ENCODE measurements at regions not wholly inside any gene's neighbourhood (a gene's known extent, or its start where the extent isn't known, plus 50 kb on each side); places are given as distances from the start of the nearest gene placed in this dataset.

DNA sequence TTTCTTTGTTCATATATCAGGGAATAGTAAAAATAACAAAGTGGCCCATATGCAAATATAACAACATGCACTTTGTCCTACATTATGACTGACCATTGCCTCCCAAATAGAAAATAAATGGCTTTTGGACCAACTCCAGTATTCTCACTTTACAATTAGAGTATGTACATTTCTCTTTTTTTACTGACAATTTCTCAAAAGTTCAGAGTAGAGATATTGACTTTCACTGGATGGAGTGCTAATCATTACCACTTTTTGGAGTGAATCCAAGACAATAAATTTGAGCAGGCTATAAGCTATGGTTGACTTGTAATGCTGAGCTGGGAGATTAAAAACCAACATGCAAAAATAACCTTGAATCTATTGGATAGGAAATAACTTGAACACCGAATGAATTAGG lies 987.4 kb downstream of the SUCLG1 start:
- H3K9ac ChIP-seq (ENCODE audit: low read length in 3 of 3): no peak overlapping the region
- no peak overlapping the region for H3K27ac ChIP-seq (ENCODE audit: low read depth in 2 of 2, low read length in 2 of 2)
- no peak overlapping the region for H3K4me3 ChIP-seq (ENCODE audit: low read length in 3 of 3)
- H3K9me3 ChIP-seq (ENCODE audit: control insufficient read depth in 2 of 3, insufficient read depth in 1 of 3, low read length in 3 of 3): no peaks in the 10 kb centered on the region
- no peaks in the 10 kb centered on the region for H3K27me3 ChIP-seq (ENCODE audit: control insufficient read depth, insufficient read depth, low read length)
- intact Hi-C loops (cut with DNase I): no loop called here
- DNase-seq (peak in 2 of 5 donors; percentile 62 to 65), FAIRE-seq (no peak)
- H3K36me3 ChIP-seq (ENCODE audit: control insufficient read depth in 2 of 3, insufficient read depth in 3 of 3, low read length in 3 of 3): no peaks in the 10 kb centered on the region
- TF ChIP-seq, protein P1, sequence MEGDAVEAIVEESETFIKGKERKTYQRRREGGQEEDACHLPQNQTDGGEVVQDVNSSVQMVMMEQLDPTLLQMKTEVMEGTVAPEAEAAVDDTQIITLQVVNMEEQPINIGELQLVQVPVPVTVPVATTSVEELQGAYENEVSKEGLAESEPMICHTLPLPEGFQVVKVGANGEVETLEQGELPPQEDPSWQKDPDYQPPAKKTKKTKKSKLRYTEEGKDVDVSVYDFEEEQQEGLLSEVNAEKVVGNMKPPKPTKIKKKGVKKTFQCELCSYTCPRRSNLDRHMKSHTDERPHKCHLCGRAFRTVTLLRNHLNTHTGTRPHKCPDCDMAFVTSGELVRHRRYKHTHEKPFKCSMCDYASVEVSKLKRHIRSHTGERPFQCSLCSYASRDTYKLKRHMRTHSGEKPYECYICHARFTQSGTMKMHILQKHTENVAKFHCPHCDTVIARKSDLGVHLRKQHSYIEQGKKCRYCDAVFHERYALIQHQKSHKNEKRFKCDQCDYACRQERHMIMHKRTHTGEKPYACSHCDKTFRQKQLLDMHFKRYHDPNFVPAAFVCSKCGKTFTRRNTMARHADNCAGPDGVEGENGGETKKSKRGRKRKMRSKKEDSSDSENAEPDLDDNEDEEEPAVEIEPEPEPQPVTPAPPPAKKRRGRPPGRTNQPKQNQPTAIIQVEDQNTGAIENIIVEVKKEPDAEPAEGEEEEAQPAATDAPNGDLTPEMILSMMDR (IDR thresholded peaks at IDR 0.05; ENCODE audit: borderline replicate concordance, extremely low read depth, insufficient read depth): no peak
- H3K4me1 ChIP-seq (ENCODE audit: control insufficient read depth in 2 of 3, insufficient read depth in 2 of 3, low read depth in 1 of 3, low read length in 3 of 3): no peaks in the 10 kb centered on the region

DNA sequence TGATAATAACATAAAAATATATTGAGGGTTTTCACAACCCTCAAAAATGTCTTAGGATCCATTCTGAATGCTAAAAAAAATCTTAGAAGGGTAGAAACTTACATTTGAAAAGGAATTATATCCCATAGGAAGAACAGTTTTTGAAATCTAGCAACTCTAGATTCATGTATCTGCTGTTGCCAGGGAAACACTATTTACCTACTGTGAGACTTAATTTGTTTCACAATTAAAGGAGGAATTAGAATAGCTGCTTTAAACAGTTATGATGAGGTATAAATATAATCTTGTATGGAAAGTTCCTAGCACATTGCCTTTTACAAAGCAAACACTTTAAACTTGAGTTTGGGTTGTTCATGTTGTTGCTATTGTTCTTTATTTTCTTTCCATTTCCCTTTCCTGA lies 988.2 kb downstream of the SUCLG1 start:
- Histone ChIP-seq H3K9ac (ENCODE audit: low read length in 3 of 3) (no peak overlapping the region), H3K36me3 (ENCODE audit: control insufficient read depth in 2 of 3, insufficient read depth in 3 of 3, low read length in 3 of 3) (no peaks in the 10 kb centered on the region), H3K4me1 (ENCODE audit: control insufficient read depth in 2 of 3, insufficient read depth in 2 of 3, low read depth in 1 of 3, low read length in 3 of 3) (no peaks in the 10 kb centered on the region), H3K27me3 (ENCODE audit: control insufficient read depth, insufficient read depth, low read length) (no peaks in the 10 kb centered on the region), H3K27ac (ENCODE audit: low read depth in 2 of 2, low read length in 2 of 2) (no peak overlapping the region), H3K9me3 (ENCODE audit: control insufficient read depth in 2 of 3, insufficient read depth in 1 of 3, low read length in 3 of 3) (no peaks in the 10 kb centered on the region), H3K4me3 (ENCODE audit: low read length in 3 of 3) (no peak overlapping the region)
- DNase-seq (no peak), FAIRE-seq (no peak)
- TF ChIP-seq, protein P1 (IDR thresholded peaks at IDR 0.05; ENCODE audit: borderline replicate concordance, extremely low read depth, insufficient read depth): no peak
- intact Hi-C loops (cut with DNase I): no loop called here

DNA sequence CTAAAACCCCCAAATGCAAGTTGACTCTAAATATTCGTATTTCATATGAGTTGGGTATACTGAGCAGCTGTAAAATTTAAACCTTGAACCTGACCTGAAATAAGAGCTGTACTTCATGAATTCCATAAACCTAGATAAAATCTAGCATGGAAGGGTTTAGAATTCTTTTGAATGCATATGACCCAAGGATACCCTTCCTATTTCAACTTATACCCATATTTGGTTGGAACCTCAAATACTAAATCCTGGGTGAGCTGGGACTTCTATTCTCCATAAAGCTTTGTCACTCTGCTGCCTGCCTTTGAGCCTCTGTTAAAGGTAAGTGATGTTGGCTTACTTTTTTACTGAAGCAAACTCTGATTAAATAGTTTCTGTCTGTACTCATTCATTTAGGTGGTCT lies 994.6 kb downstream of the SUCLG1 start:
- intact Hi-C loops (cut with DNase I): no loop called here
- no peak for FAIRE-seq
- no peaks in the 10 kb centered on the region for H3K9me3 ChIP-seq (ENCODE audit: control insufficient read depth in 2 of 3, insufficient read depth in 1 of 3, low read length in 3 of 3)

DNA sequence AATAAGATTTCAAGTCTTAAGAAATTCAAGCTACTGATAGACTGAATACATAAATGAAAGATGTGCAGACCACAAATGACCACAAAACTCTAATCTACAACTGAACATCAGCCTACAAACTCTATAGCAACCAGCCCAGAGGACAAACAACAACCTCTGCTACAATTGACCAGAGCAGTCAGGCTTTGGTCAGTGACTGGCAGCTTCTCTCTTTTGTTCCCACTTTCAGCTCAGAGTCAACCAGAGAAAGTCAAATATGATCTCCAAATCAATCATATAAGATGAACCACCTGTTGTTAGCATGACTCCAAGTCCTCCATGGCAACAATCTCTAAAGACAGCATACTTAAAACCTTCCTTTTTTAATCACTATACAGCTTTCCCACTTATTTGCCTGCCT lies 996.2 kb downstream of the SUCLG1 start:
- Histone ChIP-seq H3K9ac (ENCODE audit: low read length in 3 of 3) (no peak overlapping the region), H3K4me3 (ENCODE audit: low read length in 3 of 3) (no peak overlapping the region), H3K27me3 (ENCODE audit: control insufficient read depth, insufficient read depth, low read length) (no peaks in the 10 kb centered on the region), H3K36me3 (ENCODE audit: control insufficient read depth in 2 of 3, insufficient read depth in 3 of 3, low read length in 3 of 3) (no peaks in the 10 kb centered on the region), H3K4me1 (ENCODE audit: control insufficient read depth in 2 of 3, insufficient read depth in 2 of 3, low read depth in 1 of 3, low read length in 3 of 3) (no peaks in the 10 kb centered on the region), H3K9me3 (ENCODE audit: control insufficient read depth in 2 of 3, insufficient read depth in 1 of 3, low read length in 3 of 3) (no peaks in the 10 kb centered on the region), H3K27ac (ENCODE audit: low read depth in 2 of 2, low read length in 2 of 2) (no peak overlapping the region)
- FAIRE-seq (no peak), DNase-seq (no peak)
- TF ChIP-seq, protein P1 (IDR thresholded peaks at IDR 0.05; ENCODE audit: borderline replicate concordance, extremely low read depth, insufficient read depth): no peak
- intact Hi-C loops (cut with DNase I): no loop called here

More for the DNA sequence above, 994.6 kb downstream of the SUCLG1 start:
- Histone ChIP-seq H3K4me3 (ENCODE audit: low read length in 3 of 3) (no peak overlapping the region), H3K9ac (ENCODE audit: low read length in 3 of 3) (no peak overlapping the region), H3K27me3 (ENCODE audit: control insufficient read depth, insufficient read depth, low read length) (no peaks in the 10 kb centered on the region), H3K36me3 (ENCODE audit: control insufficient read depth in 2 of 3, insufficient read depth in 3 of 3, low read length in 3 of 3) (no peaks in the 10 kb centered on the region), H3K27ac (ENCODE audit: low read depth in 2 of 2, low read length in 2 of 2) (no peak overlapping the region), H3K4me1 (ENCODE audit: control insufficient read depth in 2 of 3, insufficient read depth in 2 of 3, low read depth in 1 of 3, low read length in 3 of 3) (no peaks in the 10 kb centered on the region)
- no peak for DNase-seq
- TF ChIP-seq, protein P1 (IDR thresholded peaks at IDR 0.05; ENCODE audit: borderline replicate concordance, extremely low read depth, insufficient read depth): no peak
